Activated CD8-positive, alpha-beta memory T cell treated with anti-CD3 and anti-CD28 coated beads for 4 hours (primary cell): ENCODE measurements at regions not wholly inside any gene's neighbourhood (a gene's known extent, or its start where the extent isn't known, plus 50 kb on each side); places are given as distances from the start of the nearest gene placed in this dataset.

Experiments used
- DNase-seq, 2 donors: peaks; one replicate each; pipeline ENCODE4 v3.0.0-alpha.2; 2020; ENCODE audit warnings: low read depth in 2 of 2

GRCh38 chr15:69505956-69506556 lies 53.4 kb downstream of the RPLP1 start:
- no peak for DNase-seq

GRCh38 chr15:69508659-69509058 lies 56.0 kb downstream of the RPLP1 start:
- no peak for DNase-seq

- DNase-seq = no peak
These were observed 56.5 kb downstream of the RPLP1 start for GRCh38 chr15:69509131-69509530.

- DNase-seq = no peak
These were observed 57.9 kb downstream of the RPLP1 start for GRCh38 chr15:69510556-69510955.

GRCh38 chr15:69511015-69511414 lies 58.4 kb downstream of the RPLP1 start:
- no peak for DNase-seq

- DNase-seq = no peak
These were observed 59.2 kb downstream of the RPLP1 start for GRCh38 chr15:69511716-69512340.

GRCh38 chr15:69513450-69513960 lies 60.9 kb downstream of the RPLP1 start:
- DNase-seq = no peak

GRCh38 chr15:69513986-69514385 lies 61.4 kb downstream of the RPLP1 start:
- DNase-seq = no peak

GRCh38 chr15:69515508-69515907 lies 62.9 kb downstream of the RPLP1 start:
- no peak for DNase-seq

- DNase-seq = no peak
These were observed 63.3 kb downstream of the RPLP1 start for GRCh38 chr15:69515926-69516325.

- DNase-seq = no peak
These were observed 64.4 kb downstream of the RPLP1 start for GRCh38 chr15:69517052-69517451.

- no peak for DNase-seq
These were observed 66.2 kb downstream of the RPLP1 start for GRCh38 chr15:69518806-69519205.

- DNase-seq = no peak
These were observed 67.4 kb downstream of the RPLP1 start for GRCh38 chr15:69520067-69520466.

- DNase-seq = no peak
These were observed 69.7 kb downstream of the RPLP1 start for GRCh38 chr15:69522361-69522760.

- peak; percentile 27 to 45 for DNase-seq
These were observed 70.7 kb downstream of the RPLP1 start for GRCh38 chr15:69523010-69524001.

GRCh38 chr15:69524296-69524695 lies 71.7 kb downstream of the RPLP1 start:
- no peak for DNase-seq

GRCh38 chr15:69524814-69525213 lies 72.2 kb downstream of the RPLP1 start:
- DNase-seq = no peak

- DNase-seq = no peak
These were observed 72.9 kb downstream of the RPLP1 start for GRCh38 chr15:69525543-69525942.

- no peak for DNase-seq
These were observed 73.8 kb downstream of the RPLP1 start for GRCh38 chr15:69526081-69527061.

- DNase-seq = no peak
These were observed 76.5 kb downstream of the RPLP1 start for GRCh38 chr15:69529141-69529540.

- no peak for DNase-seq
These were observed 77.5 kb downstream of the RPLP1 start for GRCh38 chr15:69529961-69530633.
